ENCODE measurements at regions not wholly inside any gene's neighbourhood (a gene's known extent, or its start where the extent isn't known, plus 50 kb on each side); places are given as distances from the start of the nearest gene placed in this dataset.

GRCh38 chr2:84029903-84030575 is 429.0 kb downstream of the SUCLG1 start:
- no peak for DNase-seq
- no peak overlapping the region for H3K4me3 ChIP-seq (ENCODE audit: low read depth, low read length)
- H3K4me1 ChIP-seq, result no peaks in the 10 kb centered on the region
- H3K9me3 ChIP-seq, result no peaks in the 10 kb centered on the region
- no peaks in the 10 kb centered on the region for H3K36me3 ChIP-seq
- no peak for TF ChIP-seq CTCF (IDR thresholded peaks at IDR 0.05; ENCODE audit: low read depth, low read length)
- H3K27me3 ChIP-seq, result no peaks in the 10 kb centered on the region

GRCh38 chr2:84026818-84027217 is 432.3 kb downstream of the SUCLG1 start:
- no peak for TF ChIP-seq CTCF (IDR thresholded peaks at IDR 0.05; ENCODE audit: low read depth, low read length)
- DNase-seq, result no peak
- H3K9me3 ChIP-seq, result no peaks in the 10 kb centered on the region
- H3K36me3 ChIP-seq, result no peaks in the 10 kb centered on the region
- no peaks in the 10 kb centered on the region for H3K4me1 ChIP-seq
- H3K27me3 ChIP-seq, result no peaks in the 10 kb centered on the region
- H3K4me3 ChIP-seq (ENCODE audit: low read depth, low read length), result no peak overlapping the region

GRCh38 chr2:84022810-84023431 is 436.2 kb downstream of the SUCLG1 start:
- H3K27me3 ChIP-seq, result no peaks in the 10 kb centered on the region
- no peaks in the 10 kb centered on the region for H3K9me3 ChIP-seq
- peak; percentile 60 for TF ChIP-seq CTCF (IDR thresholded peaks at IDR 0.05; ENCODE audit: low read depth, low read length)
- H3K4me3 ChIP-seq (ENCODE audit: low read depth, low read length), result no peak overlapping the region
- DNase-seq, result peak; percentile 18
- H3K36me3 ChIP-seq, result no peaks in the 10 kb centered on the region
- no peaks in the 10 kb centered on the region for H3K4me1 ChIP-seq

GRCh38 chr2:84017010-84017409 is 442.1 kb downstream of the SUCLG1 start:
- DNase-seq, result no peak
- H3K9me3 ChIP-seq, result no peaks in the 10 kb centered on the region

GRCh38 chr2:84016183-84016582 is 442.9 kb downstream of the SUCLG1 start:
- H3K27me3 ChIP-seq, result no peaks in the 10 kb centered on the region
- no peaks in the 10 kb centered on the region for H3K36me3 ChIP-seq
- H3K4me1 ChIP-seq, result no peaks in the 10 kb centered on the region
- H3K4me3 ChIP-seq (ENCODE audit: low read depth, low read length), result no peak overlapping the region
- no peak for DNase-seq
- H3K9me3 ChIP-seq, result no peaks in the 10 kb centered on the region
- no peak for TF ChIP-seq CTCF (IDR thresholded peaks at IDR 0.05; ENCODE audit: low read depth, low read length)

More at GRCh38 chr2:84017010-84017409, 442.1 kb downstream of the SUCLG1 start:
- no peak for TF ChIP-seq CTCF (IDR thresholded peaks at IDR 0.05; ENCODE audit: low read depth, low read length)
- Histone ChIP-seq H3K36me3 (no peaks in the 10 kb centered on the region), H3K27me3 (no peaks in the 10 kb centered on the region), H3K4me3 (ENCODE audit: low read depth, low read length) (no peak overlapping the region), H3K4me1 (no peaks in the 10 kb centered on the region)

- H3K27me3 ChIP-seq, result no peaks in the 10 kb centered on the region
Measured at GRCh38 chr2:83997889-83998288, 461.2 kb downstream of the SUCLG1 start.

More at GRCh38 chr2:83997889-83998288, 461.2 kb downstream of the SUCLG1 start:
- no peak for DNase-seq
- TF ChIP-seq CTCF (IDR thresholded peaks at IDR 0.05; ENCODE audit: low read depth, low read length), result no peak
- H3K4me3 ChIP-seq (ENCODE audit: low read depth, low read length), result no peak overlapping the region
- H3K4me1 ChIP-seq, result no peaks in the 10 kb centered on the region
- no peaks in the 10 kb centered on the region for H3K36me3 ChIP-seq
- no peaks in the 10 kb centered on the region for H3K9me3 ChIP-seq
